Fibroblast of the aortic adventitia (primary cell): ENCODE measurements at regions not wholly inside any gene's neighbourhood (a gene's known extent, or its start where the extent isn't known, plus 50 kb on each side); places are given as distances from the start of the nearest gene placed in this dataset.

Experiments
- DNase-seq: peaks from one replicate; pipeline ENCODE4 v3.0.0-alpha.2; 2010; ENCODE audit warnings: low read depth
- H3K4me3 ChIP-seq: 2 replicates; pipeline ENCODE4 v1.5.1; 2011; ENCODE audit warnings: low read depth, mild to moderate bottlenecking, control low read depth, low read length, moderate library complexity
- CTCF ChIP-seq: IDR thresholded peaks from 2 replicates; pipeline ENCODE4 v1.5.1; 2011; ENCODE audit warnings: mild to moderate bottlenecking, low read length, control low read depth, inconsistent platforms; ENCODE audit not compliant: insufficient read depth

GRCh38 chr3:152636651-152637050 lies 198.3 kb upstream of the P2RY1 start:
- TF ChIP-seq CTCF: no peak
- DNase-seq: no peak

GRCh38 chr3:152638214-152638613 lies 196.7 kb upstream of the P2RY1 start:
- TF ChIP-seq CTCF: no peak
- no peak overlapping the region for H3K4me3 ChIP-seq
- no peak for DNase-seq

More at GRCh38 chr3:152636651-152637050, 198.3 kb upstream of the P2RY1 start:
- no peak overlapping the region for H3K4me3 ChIP-seq

GRCh38 chr3:152638707-152639450 lies 196.1 kb upstream of the P2RY1 start:
- H3K4me3 ChIP-seq: no peak overlapping the region
- TF ChIP-seq CTCF: no peak
- DNase-seq: peak; percentile 21

- DNase-seq: no peak
- no peak overlapping the region for H3K4me3 ChIP-seq
- no peak for TF ChIP-seq CTCF
These were observed 193.7 kb upstream of the P2RY1 start for GRCh38 chr3:152641198-152641597.

- no peak for TF ChIP-seq CTCF
- H3K4me3 ChIP-seq: no peak overlapping the region
- DNase-seq: no peak
These were observed 192.3 kb upstream of the P2RY1 start for GRCh38 chr3:152642658-152643057.

- DNase-seq: no peak
- no peak overlapping the region for H3K4me3 ChIP-seq
- no peak for TF ChIP-seq CTCF
These were observed 190.5 kb upstream of the P2RY1 start for GRCh38 chr3:152644478-152644877.

- no peak for DNase-seq
- no peak overlapping the region for H3K4me3 ChIP-seq
- TF ChIP-seq CTCF: no peak
These were observed 188.9 kb upstream of the P2RY1 start for GRCh38 chr3:152646004-152646403.
